IPS-18a (cell line): ENCODE measurements at regions not wholly inside any gene's neighbourhood (a gene's known extent, or its start where the extent isn't known, plus 50 kb on each side); places are given as distances from the start of the nearest gene placed in this dataset.

ENCODE experiments used
- H3K27ac ChIP-seq: one replicate; pipeline ENCODE4 v1.5.1; 2013; ENCODE audit warnings: low read length
- H3K27me3 ChIP-seq: one replicate; pipeline ENCODE4 v1.6.1; 2013; ENCODE audit warnings: mild to moderate bottlenecking, low read length; ENCODE audit not compliant: control insufficient read depth, insufficient read depth
- H3K36me3 ChIP-seq: one replicate; pipeline ENCODE4 v1.6.1; 2013; ENCODE audit warnings: low read depth, low read length; ENCODE audit not compliant: control insufficient read depth
- H3K4me1 ChIP-seq: one replicate; pipeline ENCODE4 v1.6.1; 2013; ENCODE audit warnings: low read depth, low read length; ENCODE audit not compliant: control insufficient read depth
- H3K4me3 ChIP-seq: one replicate; pipeline ENCODE4 v1.5.1; 2013; ENCODE audit warnings: low read length
- H3K9ac ChIP-seq: one replicate; pipeline ENCODE4 v1.6.1; 2013; ENCODE audit warnings: mild to moderate bottlenecking, low read length, moderate library complexity
- H3K9me3 ChIP-seq: one replicate; pipeline ENCODE4 v1.6.1; 2013; ENCODE audit warnings: low read depth, low read length; ENCODE audit not compliant: control insufficient read depth

GRCh38 chr18:29254123-29254522, 1077.2 kb upstream of the CDH2 start:
- Histone ChIP-seq H3K9ac (no peak overlapping the region), H3K27ac (no peak overlapping the region), H3K36me3 (no peaks in the 10 kb centered on the region), H3K4me3 (no peak overlapping the region), H3K9me3 (no peaks in the 10 kb centered on the region), H3K27me3 (no peaks in the 10 kb centered on the region), H3K4me1 (no peaks in the 10 kb centered on the region)

GRCh38 chr18:29251681-29252080, 1074.8 kb upstream of the CDH2 start:
- no peak overlapping the region for H3K4me3 ChIP-seq
- no peak overlapping the region for H3K27ac ChIP-seq
- H3K27me3 ChIP-seq: no peaks in the 10 kb centered on the region
- no peak overlapping the region for H3K9ac ChIP-seq
- H3K4me1 ChIP-seq: peaks cover 3% of the 10 kb centered on the region
- H3K36me3 ChIP-seq: no peaks in the 10 kb centered on the region
- H3K9me3 ChIP-seq: no peaks in the 10 kb centered on the region

- Histone ChIP-seq H3K9me3 (no peaks in the 10 kb centered on the region), H3K36me3 (no peaks in the 10 kb centered on the region), H3K4me3 (no peak overlapping the region), H3K27ac (no peak overlapping the region), H3K9ac (no peak overlapping the region), H3K27me3 (no peaks in the 10 kb centered on the region), H3K4me1 (peaks cover 3% of the 10 kb centered on the region)
Measured at GRCh38 chr18:29250843-29251242, 1073.9 kb upstream of the CDH2 start.

- H3K4me3 ChIP-seq: no peak overlapping the region
Measured at GRCh38 chr18:29250259-29250658, 1073.3 kb upstream of the CDH2 start.

GRCh38 chr18:29248805-29249204, 1071.9 kb upstream of the CDH2 start:
- H3K27ac ChIP-seq: no peak overlapping the region
- H3K4me3 ChIP-seq: no peak overlapping the region
- H3K4me1 ChIP-seq: peaks cover 3% of the 10 kb centered on the region
- H3K27me3 ChIP-seq: no peaks in the 10 kb centered on the region
- no peak overlapping the region for H3K9ac ChIP-seq
- no peaks in the 10 kb centered on the region for H3K9me3 ChIP-seq
- no peaks in the 10 kb centered on the region for H3K36me3 ChIP-seq

More at GRCh38 chr18:29250259-29250658, 1073.3 kb upstream of the CDH2 start:
- Histone ChIP-seq H3K36me3 (no peaks in the 10 kb centered on the region), H3K27ac (no peak overlapping the region), H3K4me1 (peaks cover 3% of the 10 kb centered on the region), H3K27me3 (no peaks in the 10 kb centered on the region), H3K9me3 (no peaks in the 10 kb centered on the region), H3K9ac (no peak overlapping the region)

GRCh38 chr18:29241199-29241598, 1064.3 kb upstream of the CDH2 start:
- Histone ChIP-seq H3K4me3 (no peak overlapping the region), H3K9me3 (no peaks in the 10 kb centered on the region), H3K9ac (no peak overlapping the region), H3K4me1 (no peaks in the 10 kb centered on the region), H3K27ac (no peak overlapping the region), H3K36me3 (no peaks in the 10 kb centered on the region), H3K27me3 (no peaks in the 10 kb centered on the region)

GRCh38 chr18:29234751-29235150, 1057.8 kb upstream of the CDH2 start:
- Histone ChIP-seq H3K36me3 (no peaks in the 10 kb centered on the region), H3K4me3 (no peak overlapping the region), H3K9me3 (peaks cover 2% of the 10 kb centered on the region), H3K27ac (no peak overlapping the region), H3K27me3 (no peaks in the 10 kb centered on the region), H3K4me1 (no peaks in the 10 kb centered on the region), H3K9ac (no peak overlapping the region)

- Histone ChIP-seq H3K4me1 (no peaks in the 10 kb centered on the region), H3K27me3 (no peaks in the 10 kb centered on the region), H3K27ac (no peak overlapping the region), H3K36me3 (no peaks in the 10 kb centered on the region), H3K4me3 (no peak overlapping the region), H3K9me3 (no peaks in the 10 kb centered on the region), H3K9ac (no peak overlapping the region)
Measured at GRCh38 chr18:29226213-29226612, 1049.3 kb upstream of the CDH2 start.

- no peaks in the 10 kb centered on the region for H3K9me3 ChIP-seq
- H3K4me1 ChIP-seq: no peaks in the 10 kb centered on the region
- H3K4me3 ChIP-seq: no peak overlapping the region
- no peak overlapping the region for H3K27ac ChIP-seq
- no peak overlapping the region for H3K9ac ChIP-seq
- no peaks in the 10 kb centered on the region for H3K36me3 ChIP-seq
- H3K27me3 ChIP-seq: no peaks in the 10 kb centered on the region
Measured at GRCh38 chr18:29225351-29225750, 1048.4 kb upstream of the CDH2 start.

GRCh38 chr18:29218091-29218490, 1041.2 kb upstream of the CDH2 start:
- Histone ChIP-seq H3K27ac (no peak overlapping the region), H3K36me3 (no peaks in the 10 kb centered on the region), H3K9me3 (no peaks in the 10 kb centered on the region), H3K4me1 (peaks cover 3% of the 10 kb centered on the region), H3K27me3 (no peaks in the 10 kb centered on the region), H3K4me3 (no peak overlapping the region), H3K9ac (no peak overlapping the region)

- H3K27ac ChIP-seq: no peak overlapping the region
- H3K4me3 ChIP-seq: no peak overlapping the region
- no peaks in the 10 kb centered on the region for H3K27me3 ChIP-seq
- no peaks in the 10 kb centered on the region for H3K9me3 ChIP-seq
- no peaks in the 10 kb centered on the region for H3K36me3 ChIP-seq
- H3K9ac ChIP-seq: no peak overlapping the region
- H3K4me1 ChIP-seq: peaks cover 3% of the 10 kb centered on the region
Measured at GRCh38 chr18:29217124-29217915, 1040.4 kb upstream of the CDH2 start.

- H3K4me1 ChIP-seq: no peaks in the 10 kb centered on the region
- no peaks in the 10 kb centered on the region for H3K36me3 ChIP-seq
- H3K9me3 ChIP-seq: no peaks in the 10 kb centered on the region
- no peaks in the 10 kb centered on the region for H3K27me3 ChIP-seq
- H3K27ac ChIP-seq: no peak overlapping the region
- H3K9ac ChIP-seq: no peak overlapping the region
- no peak overlapping the region for H3K4me3 ChIP-seq
Measured at GRCh38 chr18:29198834-29199233, 1021.9 kb upstream of the CDH2 start.
